Suprapubic skin (tissue), 3 donors: ENCODE measurements at regions not wholly inside any gene's neighbourhood (a gene's known extent, or its start where the extent isn't known, plus 50 kb on each side); places are given as distances from the start of the nearest gene placed in this dataset.

ENCODE experiments used
- CTCF ChIP-seq, 2 donors: fragments of 200-600 bp in 1 of 2; fragments of 450-650 bp in 1 of 2; sonication (generic) in 1 of 2; IDR thresholded peaks; one replicate each; pipeline ENCODE4 v1.5.1; 2016 to 2019; ENCODE audit warnings: antibody characterized with exemption in 2 of 2, mild to moderate bottlenecking in 1 of 2, moderate library complexity in 1 of 2
- POLR2A ChIP-seq, 2 donors: fragments of 450-650 bp; IDR thresholded peaks; one replicate each; pipeline ENCODE4 v1.6.1; 2017; ENCODE audit warnings: antibody characterized with exemption in 2 of 2, mild to moderate bottlenecking in 2 of 2, moderate library complexity in 2 of 2

- TF ChIP-seq CTCF (IDR thresholded peaks at IDR 0.05) (no peak), POLR2A (IDR thresholded peaks at IDR 0.05) (no peak)
Measured at GRCh38 chr5:18312016-18312415, 677.8 kb downstream of the TAF11L14 start.
